H1 (cell line): ENCODE measurements at regions not wholly inside any gene's neighbourhood (a gene's known extent, or its start where the extent isn't known, plus 50 kb on each side); places are given as distances from the start of the nearest gene placed in this dataset.

Experiments used
- CTCF ChIA-PET: fragments of 300-600 bp; sonication (Branson Sonifier 250); formaldehyde crosslinking; loops from one replicate; lab custom pipeline; 2021; ENCODE audit not compliant: partially characterized antibody; lab: Charles Lee
- POLR2A ChIA-PET: fragments of 300-600 bp; sonication (Branson Sonifier 250); formaldehyde crosslinking; loops from one replicate; lab custom pipeline; 2021; ENCODE audit warnings: inconsistent platforms; ENCODE audit not compliant: partially characterized antibody; lab: Charles Lee
- DNase-seq, 2 experiments: peaks; one replicate each; pipeline versions ENCODE4 v3.0.0 to v3.0.0-alpha.2; 2010 to 2022; ENCODE audit warnings: low spot score in 2 of 2, low read depth in 1 of 2, mixed read lengths in 1 of 2
- FAIRE-seq: peaks from 2 replicates; lab custom pipeline; 2011; peaks lifted over from hg19 to GRCh38; lab: Jason Lieb, UNC
- H2AFZ ChIP-seq: 2 replicates; pipeline ENCODE4 v1.8.1; 2012; ENCODE audit warnings: low read length, inconsistent platforms
- H2AK5ac ChIP-seq: 2 replicates; pipeline ENCODE4 v1.6.1; 2013; ENCODE audit warnings: low read depth, low read length
- H2BK120ac ChIP-seq: replicated peaks from 2 replicates; pipeline ENCODE3; 2013; ENCODE audit warnings: low read depth, low read length, inconsistent platforms
- H2BK12ac ChIP-seq: 2 replicates; pipeline ENCODE4 v1.6.1; 2013; ENCODE audit warnings: low read depth, low read length
- H2BK15ac ChIP-seq: 2 replicates; pipeline ENCODE4 v1.6.1; 2013; ENCODE audit warnings: low read length
- H2BK20ac ChIP-seq: 2 replicates; pipeline ENCODE4 v1.6.1; 2013; ENCODE audit warnings: low read length
- H2BK5ac ChIP-seq: 2 replicates; pipeline ENCODE4 v1.6.1; 2013; ENCODE audit warnings: low read depth, low read length
- H3K14ac ChIP-seq: 2 replicates; pipeline ENCODE4 v1.6.1; 2013; ENCODE audit warnings: inconsistent platforms; ENCODE audit not compliant: insufficient read length
- H3K18ac ChIP-seq: 2 replicates; pipeline ENCODE4 v1.6.1; 2013; ENCODE audit warnings: low read length; ENCODE audit errors: extremely low read depth
- H3K23ac ChIP-seq: 2 replicates; pipeline ENCODE4 v1.6.1; 2013; ENCODE audit warnings: inconsistent platforms; ENCODE audit not compliant: insufficient read length
- H3K23me2 ChIP-seq: 2 replicates; pipeline ENCODE4 v1.6.1; 2013; ENCODE audit warnings: low read depth, low read length
- H3K27ac ChIP-seq: 2 replicates; pipeline ENCODE4 v1.6.1; 2011; ENCODE audit warnings: low read depth, low read length, inconsistent platforms
- H3K27me3 ChIP-seq, 4 experiments: replicated peaks in 1 of 4; 1 replicate in 1 of 4; 2 replicates in 3 of 4; pipeline versions ENCODE4 v1.6.1 to v1.8.1; 2011 to 2013; ENCODE audit warnings: low read length in 3 of 4, mild to moderate bottlenecking in 3 of 4, inconsistent platforms in 2 of 4, mixed read lengths in 2 of 4, moderate library complexity in 1 of 4; ENCODE audit not compliant: control insufficient read depth in 3 of 4, insufficient read depth in 3 of 4; ENCODE audit errors: extremely low read depth in 1 of 4
- H3K36me3 ChIP-seq, 4 experiments: 2 replicates each; pipeline versions ENCODE4 v1.6.1 to v1.8.1; 2011 to 2013; ENCODE audit warnings: mild to moderate bottlenecking in 4 of 4, low read length in 3 of 4, moderate library complexity in 2 of 4, control low read depth in 1 of 4, inconsistent platforms in 1 of 4; ENCODE audit not compliant: insufficient read depth in 4 of 4, control insufficient read depth in 2 of 4
- H3K4ac ChIP-seq: replicated peaks from 2 replicates; pipeline ENCODE3; 2013; ENCODE audit warnings: low read length, low read depth, mixed read lengths, inconsistent platforms; ENCODE audit not compliant: insufficient read length
- H3K4me1 ChIP-seq, 4 experiments: replicated peaks in 1 of 4; 1 replicate in 1 of 4; 2 replicates in 3 of 4; pipeline versions ENCODE4 v1.6.1 to v1.8.1; 2011 to 2013; ENCODE audit warnings: low read length in 3 of 4, inconsistent platforms in 2 of 4, mixed read lengths in 1 of 4; ENCODE audit not compliant: insufficient read depth in 4 of 4, control insufficient read depth in 3 of 4
- H3K4me2 ChIP-seq, 2 experiments: 2 replicates each; pipeline versions ENCODE4 v1.6.1 to v1.8.1; 2011 to 2013; ENCODE audit warnings: low read depth in 2 of 2, low read length in 2 of 2, control low read depth in 1 of 2, inconsistent platforms in 1 of 2, mild to moderate bottlenecking in 1 of 2; ENCODE audit not compliant: insufficient read depth in 1 of 2
- H3K4me3 ChIP-seq, 4 experiments: fragments of 200-600, 300-600 bp in 1 of 4; sonication (generic), shearing (Covaris generic), sonication (Bioruptor Twin) in 1 of 4; 2 replicates each; pipeline versions ENCODE4 v1.5.1 to v1.8.1; 2011 to 2016; ENCODE audit warnings: low read length in 4 of 4, low read depth in 3 of 4, control low read depth in 2 of 4, inconsistent platforms in 2 of 4, mild to moderate bottlenecking in 2 of 4, mixed read lengths in 1 of 4, moderate library complexity in 1 of 4; ENCODE audit not compliant: insufficient read depth in 2 of 4; ENCODE audit errors: extremely low read depth in 1 of 4
- H3K56ac ChIP-seq: replicated peaks from 2 replicates; pipeline ENCODE3; 2013; ENCODE audit warnings: low read depth, mild to moderate bottlenecking, mixed read lengths, low read length, inconsistent platforms; ENCODE audit not compliant: insufficient read length
- H3K79me1 ChIP-seq: 2 replicates; pipeline ENCODE4 v1.6.1; 2013; ENCODE audit warnings: low read depth, low read length, control low read depth
- H3K79me2 ChIP-seq, 2 experiments: 2 replicates each; pipeline versions ENCODE4 v1.6.1 to v1.8.1; 2012 to 2013; ENCODE audit warnings: low read length in 2 of 2, mild to moderate bottlenecking in 2 of 2, inconsistent platforms in 1 of 2; ENCODE audit not compliant: insufficient read depth in 2 of 2, control insufficient read depth in 1 of 2
- H3K9ac ChIP-seq, 4 experiments: replicated peaks in 1 of 4; 1 replicate in 1 of 4; 2 replicates in 3 of 4; pipeline versions ENCODE4 v1.6.1 to v1.8.1; 2011 to 2013; ENCODE audit warnings: low read depth in 3 of 4, low read length in 3 of 4, control low read depth in 2 of 4, mild to moderate bottlenecking in 2 of 4, moderate library complexity in 2 of 4, inconsistent platforms in 1 of 4; ENCODE audit errors: extremely low read depth in 1 of 4
- H3K9me3 ChIP-seq, 2 experiments: 2 replicates each; pipeline versions ENCODE4 v1.6.1 to v1.8.1; 2012 to 2013; ENCODE audit warnings: mild to moderate bottlenecking in 2 of 2, moderate library complexity in 2 of 2, control low read depth in 1 of 2, inconsistent platforms in 1 of 2, low read depth in 1 of 2, low read length in 1 of 2, mixed read lengths in 1 of 2; ENCODE audit not compliant: insufficient read depth in 2 of 2
- H4K20me1 ChIP-seq, 2 experiments: replicated peaks in 1 of 2; 2 replicates each; pipeline versions ENCODE3 to v1.8.1; 2011 to 2013; ENCODE audit warnings: inconsistent platforms in 2 of 2, low read length in 2 of 2, mild to moderate bottlenecking in 1 of 2; ENCODE audit not compliant: insufficient read depth in 2 of 2, control insufficient read depth in 1 of 2
- H4K5ac ChIP-seq: 2 replicates; pipeline ENCODE4 v1.6.1; 2013; ENCODE audit warnings: low read length, low read depth, mixed read lengths, inconsistent platforms; ENCODE audit not compliant: insufficient read length
- H4K8ac ChIP-seq: 2 replicates; pipeline ENCODE4 v1.8.0; 2013; ENCODE audit warnings: mild to moderate bottlenecking, moderate library complexity, low read length, inconsistent platforms; ENCODE audit not compliant: insufficient read depth; ENCODE audit errors: extremely low read depth
- H4K91ac ChIP-seq: replicated peaks from 2 replicates; pipeline ENCODE3; 2013; ENCODE audit warnings: low read length, mixed read lengths, inconsistent platforms; ENCODE audit not compliant: insufficient read length
- BACH1 ChIP-seq: IDR thresholded peaks from 2 replicates; pipeline ENCODE4 v1.6.1; 2012; ENCODE audit warnings: low read length, improper control_type of control experiment
- CBX8 ChIP-seq: fragments of 300-800, 300-1000 bp; sonication (generic); IDR thresholded peaks from 2 replicates; pipeline ENCODE4 v1.7.1; 2016; ENCODE audit warnings: low read depth, low read length, borderline replicate concordance
- CEBPB ChIP-seq: IDR thresholded peaks from 2 replicates; pipeline ENCODE4 v1.6.1; 2012; ENCODE audit warnings: low read depth, low read length
- CHD1 ChIP-seq: IDR thresholded peaks from 2 replicates; pipeline ENCODE4 v1.6.1; 2012; ENCODE audit warnings: low read depth, low read length, improper control_type of control experiment
- EGR1 ChIP-seq: IDR thresholded peaks from 2 replicates; pipeline ENCODE4 v1.6.1; 2011; ENCODE audit warnings: low read depth, low read length, borderline replicate concordance
- HDAC2 ChIP-seq, 2 experiments: fragments of 300-600 bp in 1 of 2; sonication (generic) in 1 of 2; IDR thresholded peaks; 2 replicates each; pipeline ENCODE4 v1.6.1; 2011 to 2012; ENCODE audit warnings: low read depth in 2 of 2, low read length in 2 of 2, mild to moderate bottlenecking in 2 of 2, moderate library complexity in 2 of 2, borderline replicate concordance in 1 of 2, inconsistent platforms in 1 of 2
- HDAC6 ChIP-seq: IDR thresholded peaks from one replicate; pipeline ENCODE4 v1.7.1; 2012; ENCODE audit warnings: low read depth, mild to moderate bottlenecking, inconsistent platforms, low read length, moderate library complexity
- PHF8 ChIP-seq: fragments of 200-600 bp; sonication (generic); conservative IDR thresholded peaks from 2 replicates; pipeline ENCODE4 v1.7.1; 2012; ENCODE audit warnings: low read depth, mild to moderate bottlenecking, inconsistent platforms, low read length, moderate library complexity
- RAD21 ChIP-seq, 2 experiments: IDR thresholded peaks in 1 of 2; conservative IDR thresholded peaks in 1 of 2; 2 replicates each; pipeline ENCODE4 v1.6.1; 2011; ENCODE audit warnings: low read depth in 2 of 2, low read length in 2 of 2, improper control_type of control experiment in 1 of 2, inconsistent platforms in 1 of 2, mild to moderate bottlenecking in 1 of 2, moderate library complexity in 1 of 2
- TAF7 ChIP-seq: optimal IDR thresholded peaks from 2 replicates; pipeline ENCODE3; 2011; ENCODE audit warnings: low read depth, mild to moderate bottlenecking, inconsistent platforms, low read length, moderate library complexity, borderline replicate concordance
- TCF12 ChIP-seq: IDR thresholded peaks from 2 replicates; pipeline ENCODE4 v1.6.1; 2011; ENCODE audit warnings: low read depth, mild to moderate bottlenecking, low read length
- WGBS, 2 experiments: shearing (Covaris generic) in 1 of 2; methylation state at CpG; one replicate each; pipeline versions ENCODE4 v1.1.6 to v1.1.7; 2013 to 2015; ENCODE audit warnings: low lambda C conversion rate in 2 of 2, mixed read lengths in 2 of 2, inconsistent platforms in 1 of 2, low coverage in 1 of 2, missing lambda C conversion rate in 1 of 2; ENCODE audit not compliant: insufficient replicate concordance in 2 of 2, insufficient coverage in 1 of 2, insufficient read length in 1 of 2; ENCODE audit errors: extremely low coverage in 1 of 2, missing lambda C conversion rate in 1 of 2; 5-methylcytosine and 5-hydroxymethylcytosine counted together

DNA sequence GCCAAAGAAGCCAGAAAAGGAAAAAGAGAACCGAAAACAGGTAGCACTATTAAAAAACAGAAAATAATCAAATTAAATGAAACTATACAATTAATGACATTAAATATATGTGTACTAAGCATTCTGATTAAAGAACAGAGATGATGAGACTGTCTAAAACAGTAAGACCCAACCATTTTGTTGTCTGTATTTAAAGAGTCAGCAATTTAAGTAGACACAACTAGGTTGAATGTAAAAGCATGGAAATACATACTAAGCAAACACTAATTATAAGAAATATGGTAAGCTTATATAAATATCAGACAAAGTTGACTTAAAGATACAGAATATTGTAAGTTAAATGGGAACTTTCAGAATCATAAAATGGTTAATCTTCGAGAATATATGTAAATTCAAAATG is 774.6 kb upstream of the RAG2 start:
- H3K4me2 ChIP-seq = no peak overlapping the region
- H3K27me3 ChIP-seq = no peaks in the 10 kb centered on the region
- no peak overlapping the region for H4K8ac ChIP-seq
- H2AFZ ChIP-seq = no peak overlapping the region
- no peak overlapping the region for H3K14ac ChIP-seq
- no peak for FAIRE-seq
- CTCF ChIA-PET = interaction anchor here (1.0 kb wide), 1 partner anchor 8 kb away, joined by 3 read pairs; no protein-coding TSS in a partner anchor
- H3K79me1 ChIP-seq = no peaks in the 10 kb centered on the region
- H3K27ac ChIP-seq = no peak overlapping the region
- POLR2A ChIA-PET = no interaction called here
- H3K36me3 ChIP-seq = no peaks in the 10 kb centered on the region
- no peak overlapping the region for H2BK15ac ChIP-seq
- H3K23ac ChIP-seq = no peak overlapping the region
- H3K4me1 ChIP-seq = no peaks in the 10 kb centered on the region
- no peak overlapping the region for H3K4ac ChIP-seq
- H3K4me3 ChIP-seq = no peak overlapping the region
- H2AK5ac ChIP-seq = no peak overlapping the region
- no peak overlapping the region for H2BK12ac ChIP-seq
- 80% methylated on average over 2 of the region's 2 CpGs; no CpG with 5 or more reads in 1 of the 2 experiments for WGBS, 2 experiments
- H4K5ac ChIP-seq = no peak overlapping the region
- no peak overlapping the region for H3K9ac ChIP-seq
- H4K91ac ChIP-seq = no peak overlapping the region
- no peak overlapping the region for H2BK120ac ChIP-seq
- H4K20me1 ChIP-seq = no peaks in the 10 kb centered on the region
- no peak overlapping the region for H3K56ac ChIP-seq
- DNase-seq = no peak
- H2BK5ac ChIP-seq = no peak overlapping the region
- H2BK20ac ChIP-seq = no peak overlapping the region
- H3K23me2 ChIP-seq = no peaks in the 10 kb centered on the region
- H3K9me3 ChIP-seq = peaks cover 0 to 2% of the 10 kb centered on the region in 2 experiments; a peak in 1 of 4 replicates
- no peak overlapping the region for H3K18ac ChIP-seq
- H3K79me2 ChIP-seq = no peaks in the 10 kb centered on the region
- TF ChIP-seq TCF12 (no peak), CBX8 (no peak), RAD21 (IDR thresholded peaks at IDR 0.05 in 1 of 2, conservative IDR thresholded peaks at IDR 0.05 in 1 of 2; ENCODE audit: low read depth in 2 of 2, low read length in 2 of 2) (no peak), HDAC2 (IDR thresholded peaks at IDR 0.05; ENCODE audit: borderline replicate concordance in 1 of 2, low read depth in 2 of 2, low read length in 2 of 2) (no peak), CEBPB (no peak), BACH1 (no peak), HDAC6 (no peak), TAF7 (no peak), CHD1 (no peak), EGR1 (no peak), PHF8 (no peak)
